Parathyroid adenoma (tissue), 2 donors: ENCODE measurements at regions not wholly inside any gene's neighbourhood (a gene's known extent, or its start where the extent isn't known, plus 50 kb on each side); places are given as distances from the start of the nearest gene placed in this dataset.

Experiments
- H2AFZ ChIP-seq: fragments of 300-600 bp; sonication (generic); one replicate; pipeline ENCODE4 v1.7.0; 2017; ENCODE audit warnings: antibody characterized with exemption, mild to moderate bottlenecking
- H3K27ac ChIP-seq: fragments of 300-600 bp; sonication (generic); one replicate; pipeline ENCODE4 v1.7.0; 2017
- H3K27me3 ChIP-seq: fragments of 300-600 bp; sonication (generic); one replicate; pipeline ENCODE4 v1.7.0; 2017; ENCODE audit warnings: low read length; ENCODE audit not compliant: control insufficient read depth, insufficient read depth
- H3K36me3 ChIP-seq: fragments of 300-600 bp; sonication (generic); one replicate; pipeline ENCODE4 v1.7.0; 2017; ENCODE audit warnings: low read length; ENCODE audit not compliant: control insufficient read depth, insufficient read depth
- H3K4me1 ChIP-seq: fragments of 300-600 bp; sonication (generic); one replicate; pipeline ENCODE4 v1.7.0; 2017; ENCODE audit warnings: control low read depth
- H3K4me2 ChIP-seq: fragments of 300-600 bp; sonication (generic); one replicate; pipeline ENCODE4 v1.7.0; 2017; ENCODE audit warnings: low read length
- H3K4me3 ChIP-seq: fragments of 300-600 bp; sonication (generic); one replicate; pipeline ENCODE4 v1.7.0; 2017; ENCODE audit warnings: low read depth, low read length
- H3K79me2 ChIP-seq: fragments of 300-600 bp; sonication (generic); one replicate; pipeline ENCODE4 v1.7.0; 2017; ENCODE audit warnings: control low read depth
- H3K9ac ChIP-seq: fragments of 300-600 bp; sonication (generic); one replicate; pipeline ENCODE4 v1.7.0; 2017; ENCODE audit warnings: mild to moderate bottlenecking
- H3K9me3 ChIP-seq: fragments of 300-600 bp; sonication (generic); one replicate; pipeline ENCODE4 v1.7.0; 2017; ENCODE audit warnings: low read length; ENCODE audit not compliant: control insufficient read depth
- CTCF ChIP-seq: fragments of 300-600 bp; sonication (generic); IDR thresholded peaks from one replicate; pipeline ENCODE4 v1.7.0; 2017; ENCODE audit warnings: antibody characterized with exemption, mild to moderate bottlenecking
- donor health status: primary hyperparathyroidism.

DNA sequence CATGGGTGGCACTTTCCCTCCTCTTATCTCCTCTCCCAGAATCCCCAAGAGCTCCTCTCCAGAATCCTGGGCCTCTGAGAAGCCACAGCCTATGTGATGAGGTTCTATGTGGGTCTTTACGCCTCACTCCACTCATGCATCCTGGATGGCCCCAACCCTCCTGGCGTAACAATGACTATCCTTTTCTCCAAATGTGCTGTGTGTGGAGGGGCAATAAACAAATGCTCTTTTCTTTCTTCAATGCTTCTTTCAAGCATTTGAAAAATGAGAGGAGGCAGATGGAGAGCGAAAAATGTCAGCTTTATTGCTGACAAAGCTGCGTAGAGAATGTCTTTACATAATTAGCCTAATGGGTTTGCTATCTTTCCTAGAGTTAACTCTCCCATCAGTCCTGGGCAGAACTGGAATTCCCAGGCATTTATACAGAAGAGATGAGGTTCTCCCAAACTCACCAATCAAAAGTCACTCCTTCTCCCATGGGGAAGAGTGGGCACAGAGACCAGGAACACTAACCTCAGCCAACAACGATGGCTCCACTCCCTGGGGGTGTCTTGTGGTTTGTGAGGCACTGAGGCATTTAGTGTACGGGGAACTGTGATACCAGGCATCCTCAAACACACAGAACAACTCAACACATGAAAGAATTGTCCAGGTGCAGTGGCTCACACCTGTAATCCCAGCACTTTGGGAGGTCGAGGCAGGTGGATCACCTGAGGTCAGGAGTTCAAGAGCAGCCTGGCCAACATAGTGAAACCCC is 118.9 kb upstream of the SLC34A2 start:
- no peak overlapping the region for H3K9ac ChIP-seq
- no peaks in the 10 kb centered on the region for H3K9me3 ChIP-seq
- no peak overlapping the region for H3K4me3 ChIP-seq
- H3K4me2 ChIP-seq = no peak overlapping the region
- TF ChIP-seq CTCF = no peak
- no peaks in the 10 kb centered on the region for H3K4me1 ChIP-seq
- no peaks in the 10 kb centered on the region for H3K36me3 ChIP-seq
- H3K27me3 ChIP-seq = no peaks in the 10 kb centered on the region
- H3K27ac ChIP-seq = no peak overlapping the region
- no peaks in the 10 kb centered on the region for H3K79me2 ChIP-seq
- H2AFZ ChIP-seq = no peak overlapping the region

GRCh38 chr4:25538430-25538829 is 117.2 kb upstream of the SLC34A2 start:
- H3K4me1 ChIP-seq = no peaks in the 10 kb centered on the region
- H3K9ac ChIP-seq = no peak overlapping the region
- no peak for TF ChIP-seq CTCF
- no peaks in the 10 kb centered on the region for H3K9me3 ChIP-seq
- no peaks in the 10 kb centered on the region for H3K79me2 ChIP-seq
- H3K4me3 ChIP-seq = no peak overlapping the region
- no peak overlapping the region for H3K4me2 ChIP-seq
- no peaks in the 10 kb centered on the region for H3K36me3 ChIP-seq
- no peak overlapping the region for H3K27ac ChIP-seq
- H3K27me3 ChIP-seq = no peaks in the 10 kb centered on the region
- no peak overlapping the region for H2AFZ ChIP-seq

- Histone ChIP-seq H3K9me3 (no peaks in the 10 kb centered on the region), H3K4me1 (no peaks in the 10 kb centered on the region), H3K79me2 (no peaks in the 10 kb centered on the region), H3K27ac (no peak overlapping the region), H3K4me3 (no peak overlapping the region), H2AFZ (no peak overlapping the region), H3K9ac (no peak overlapping the region), H3K4me2 (no peak overlapping the region), H3K27me3 (no peaks in the 10 kb centered on the region), H3K36me3 (no peaks in the 10 kb centered on the region)
- no peak for TF ChIP-seq CTCF
These were observed 116.4 kb upstream of the SLC34A2 start for GRCh38 chr4:25539241-25539640.

DNA sequence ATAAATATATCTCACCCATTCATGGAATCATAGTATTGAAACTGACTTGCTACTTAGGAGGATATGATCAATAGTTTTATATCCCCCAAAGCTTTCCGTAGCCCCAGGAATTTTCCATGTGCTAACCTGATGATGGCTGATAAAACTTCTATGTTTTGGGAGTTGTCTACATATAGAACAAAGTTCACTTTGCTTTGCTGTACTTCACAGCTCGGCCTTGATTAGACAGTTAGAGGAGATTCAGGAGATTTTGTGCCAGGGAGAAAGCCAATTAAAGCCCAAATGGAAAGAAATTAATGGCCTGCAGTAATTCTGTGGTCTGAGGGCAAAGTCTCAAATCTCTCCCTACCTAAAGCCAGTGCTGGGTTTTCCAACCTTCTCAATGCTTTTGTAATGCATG is 114.9 kb upstream of the SLC34A2 start:
- H3K9ac ChIP-seq = no peak overlapping the region
- H3K9me3 ChIP-seq = no peaks in the 10 kb centered on the region

More for the DNA sequence above, 114.9 kb upstream of the SLC34A2 start:
- no peak overlapping the region for H3K4me3 ChIP-seq
- H3K27me3 ChIP-seq = no peaks in the 10 kb centered on the region
- H3K79me2 ChIP-seq = no peaks in the 10 kb centered on the region
- no peak overlapping the region for H3K4me2 ChIP-seq
- H3K27ac ChIP-seq = no peak overlapping the region
- no peak for TF ChIP-seq CTCF
- H3K36me3 ChIP-seq = no peaks in the 10 kb centered on the region
- H3K4me1 ChIP-seq = no peaks in the 10 kb centered on the region
- no peak overlapping the region for H2AFZ ChIP-seq
